NCI-H748 (cell line): ENCODE measurements at regions not wholly inside any gene's neighbourhood (a gene's known extent, or its start where the extent isn't known, plus 50 kb on each side); places are given as distances from the start of the nearest gene placed in this dataset.

Source experiments
- DNase-seq: peaks from one replicate; lab custom pipeline; 2025; ENCODE audit not compliant: unreplicated experiment; lab: John Stamatoyannopoulos, UW

- no peak for DNase-seq
Observed at GRCh38 chr5:54774281-54775170, 210.9 kb downstream of the ESM1 start.

- no peak for DNase-seq
Observed at GRCh38 chr5:54772684-54773083, 212.7 kb downstream of the ESM1 start.

- no peak for DNase-seq
Observed at GRCh38 chr5:54772231-54772630, 213.2 kb downstream of the ESM1 start.

- no peak for DNase-seq
Observed at GRCh38 chr5:54769746-54770145, 215.6 kb downstream of the ESM1 start.

GRCh38 chr5:54769072-54769471, 216.3 kb downstream of the ESM1 start:
- DNase-seq = no peak

GRCh38 chr5:54766748-54767147, 218.6 kb downstream of the ESM1 start:
- DNase-seq = no peak

GRCh38 chr5:54765165-54766028, 220.0 kb downstream of the ESM1 start:
- no peak for DNase-seq

GRCh38 chr5:54764102-54765090, 221.0 kb downstream of the ESM1 start:
- DNase-seq = no peak

GRCh38 chr5:54761213-54761701, 224.1 kb downstream of the ESM1 start:
- DNase-seq = no peak

- no peak for DNase-seq
Observed at GRCh38 chr5:54760182-54760935, 225.0 kb downstream of the ESM1 start.

GRCh38 chr5:54758038-54758437, 227.4 kb downstream of the ESM1 start:
- no peak for DNase-seq

GRCh38 chr5:54757541-54757940, 227.9 kb downstream of the ESM1 start:
- DNase-seq = no peak

- DNase-seq = no peak
Observed at GRCh38 chr5:54756796-54757402, 228.5 kb downstream of the ESM1 start.

- no peak for DNase-seq
Observed at GRCh38 chr5:54756301-54756700, 229.1 kb downstream of the ESM1 start.

GRCh38 chr5:54754878-54755277, 230.5 kb downstream of the ESM1 start:
- DNase-seq = no peak

GRCh38 chr5:54754420-54754819, 231.0 kb downstream of the ESM1 start:
- DNase-seq = no peak

GRCh38 chr5:54753753-54754152, 231.6 kb downstream of the ESM1 start:
- DNase-seq = no peak

GRCh38 chr5:54753034-54753433, 232.4 kb downstream of the ESM1 start:
- DNase-seq = no peak

- no peak for DNase-seq
Observed at GRCh38 chr5:54748527-54748926, 231.0 kb downstream of the SNX18 start.
